Activated CD4-positive, CD25-positive, alpha-beta regulatory T cell (primary cell): ENCODE measurements at regions not wholly inside any gene's neighbourhood (a gene's known extent, or its start where the extent isn't known, plus 50 kb on each side); places are given as distances from the start of the nearest gene placed in this dataset.

Source experiments
- DNase-seq, 4 experiments: peaks; one replicate each; lab custom pipeline; 2025; lab: John Stamatoyannopoulos, UW

GRCh38 chr14:87879389-87879788, 113.6 kb downstream of the GALC start:
- no peak for DNase-seq

- DNase-seq, result no peak
Observed at GRCh38 chr14:87878959-87879358, 114.0 kb downstream of the GALC start.

- no peak for DNase-seq
Observed at GRCh38 chr14:87877877-87878276, 115.1 kb downstream of the GALC start.

- no peak for DNase-seq
Observed at GRCh38 chr14:87874676-87875075, 118.3 kb downstream of the GALC start.

- no peak for DNase-seq
Observed at GRCh38 chr14:87873741-87874140, 119.2 kb downstream of the GALC start.

- DNase-seq, result no peak
Observed at GRCh38 chr14:87869619-87870583, 123.1 kb downstream of the GALC start.

GRCh38 chr14:87868920-87869319, 124.1 kb downstream of the GALC start:
- DNase-seq, result no peak

GRCh38 chr14:87866116-87866515, 126.9 kb downstream of the GALC start:
- no peak for DNase-seq

- DNase-seq, result no peak
Observed at GRCh38 chr14:87864356-87865270, 128.4 kb downstream of the GALC start.

GRCh38 chr14:87863047-87863446, 129.9 kb downstream of the GALC start:
- DNase-seq, result no peak

GRCh38 chr14:87852107-87852506, 140.9 kb downstream of the GALC start:
- DNase-seq, result no peak

- no peak for DNase-seq
Observed at GRCh38 chr14:87851190-87851589, 141.8 kb downstream of the GALC start.

- DNase-seq, result no peak
Observed at GRCh38 chr14:87847216-87847755, 145.7 kb downstream of the GALC start.

- no peak for DNase-seq
Observed at GRCh38 chr14:87840906-87841305, 152.1 kb downstream of the GALC start.

GRCh38 chr14:87838931-87839330, 154.1 kb downstream of the GALC start:
- DNase-seq, result no peak

- no peak for DNase-seq
Observed at GRCh38 chr14:87837296-87837695, 155.7 kb downstream of the GALC start.

- no peak for DNase-seq
Observed at GRCh38 chr14:87834594-87834993, 158.4 kb downstream of the GALC start.

- DNase-seq, result no peak
Observed at GRCh38 chr14:87833026-87833425, 160.0 kb downstream of the GALC start.

- DNase-seq, result no peak
Observed at GRCh38 chr14:87830443-87831096, 162.4 kb downstream of the GALC start.

GRCh38 chr14:87829543-87829942, 163.4 kb downstream of the GALC start:
- DNase-seq, result no peak

GRCh38 chr14:87824266-87824665, 168.7 kb downstream of the GALC start:
- no peak for DNase-seq

GRCh38 chr14:87816416-87816815, 176.6 kb downstream of the GALC start:
- DNase-seq, result no peak
